Mucosa of descending colon (tissue), 3 donors: ENCODE measurements at regions not wholly inside any gene's neighbourhood (a gene's known extent, or its start where the extent isn't known, plus 50 kb on each side); places are given as distances from the start of the nearest gene placed in this dataset.
"Not testable (repeated sequence)": the region's sequence is repeated elsewhere in the genome, so short reads cannot be mapped to it uniquely, and the experiment has no call there.

ENCODE experiments used
- ATAC-seq: fragments of 200-7000 bp; cut with Tn5 transposase; one replicate; pipeline ENCODE4 v1.9.1; 2020; ENCODE audit warnings: mild to moderate bottlenecking, moderate library complexity
- DNase-seq, 3 donors: peaks; one replicate each; pipeline ENCODE4 v3.0.0-alpha.2; 2020
- H3K36me3 ChIP-seq: fragments of 200-600 bp; one replicate; pipeline ENCODE4 v1.8.0; 2021; ENCODE audit warnings: low read depth, mild to moderate bottlenecking
- H3K4me1 ChIP-seq: fragments of 200-600 bp; one replicate; pipeline ENCODE4 v1.8.0; 2021; ENCODE audit warnings: low read depth, mild to moderate bottlenecking
- H3K4me3 ChIP-seq: fragments of 200-600 bp; one replicate; pipeline ENCODE4 v1.8.0; 2021; ENCODE audit warnings: mild to moderate bottlenecking
- H3K9me3 ChIP-seq: fragments of 200-600 bp; one replicate; pipeline ENCODE4 v1.8.0; 2021; ENCODE audit warnings: mild to moderate bottlenecking
- intact Hi-C, 2 donors: fragments of 100-400 bp; cut with DNase I in 1 of 2; cut with micrococcal nuclease in 1 of 2; formaldehyde crosslinking; loops; one replicate each; pipeline versions ENCODE4 v1.11.0 to v1.11.1; 2022; cut with DNase I, micrococcal nuclease
- TF ChIP-seq, protein P1 (sequence below): fragments of 200-600 bp; IDR thresholded peaks from one replicate; pipeline ENCODE4 v1.8.0; 2022; ENCODE audit warnings: antibody characterized with exemption, mild to moderate bottlenecking
- donor health status: DM: no; HTN: no; CAD: no; lungs with moderate emphysema.
- donor health status: DM: no; HTN: no; CAD: no.
- donor health status: DM: no; HTN: yes; CAD: no.

DNA sequence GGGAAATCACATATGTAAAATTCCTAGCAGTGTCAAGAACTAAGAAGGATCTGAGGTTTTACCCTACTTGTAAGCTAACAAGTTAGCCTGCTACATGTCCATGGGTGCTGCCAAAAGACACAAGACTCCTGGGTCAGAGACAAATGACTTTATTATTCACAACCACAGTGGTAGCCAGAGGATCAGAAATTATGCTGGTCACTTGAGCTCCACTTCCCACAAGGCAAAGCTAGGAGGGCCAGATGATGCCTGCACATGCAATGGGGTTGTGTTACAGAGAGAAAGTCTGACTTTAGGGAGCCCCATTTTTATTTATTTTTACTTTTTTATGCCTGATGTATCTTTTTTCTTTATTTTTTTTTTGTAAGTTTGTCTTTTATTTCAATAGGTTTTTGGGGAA is 136.8 kb downstream of the S1PR1 start:
- H3K4me1 ChIP-seq = no peaks in the 10 kb centered on the region
- no peak overlapping the region for H3K4me3 ChIP-seq
- ATAC-seq (no peak), DNase-seq (no peak)
- no peaks in the 10 kb centered on the region for H3K9me3 ChIP-seq
- intact Hi-C loops = no loop called here
- no peaks in the 10 kb centered on the region for H3K36me3 ChIP-seq
- TF ChIP-seq, protein P1, sequence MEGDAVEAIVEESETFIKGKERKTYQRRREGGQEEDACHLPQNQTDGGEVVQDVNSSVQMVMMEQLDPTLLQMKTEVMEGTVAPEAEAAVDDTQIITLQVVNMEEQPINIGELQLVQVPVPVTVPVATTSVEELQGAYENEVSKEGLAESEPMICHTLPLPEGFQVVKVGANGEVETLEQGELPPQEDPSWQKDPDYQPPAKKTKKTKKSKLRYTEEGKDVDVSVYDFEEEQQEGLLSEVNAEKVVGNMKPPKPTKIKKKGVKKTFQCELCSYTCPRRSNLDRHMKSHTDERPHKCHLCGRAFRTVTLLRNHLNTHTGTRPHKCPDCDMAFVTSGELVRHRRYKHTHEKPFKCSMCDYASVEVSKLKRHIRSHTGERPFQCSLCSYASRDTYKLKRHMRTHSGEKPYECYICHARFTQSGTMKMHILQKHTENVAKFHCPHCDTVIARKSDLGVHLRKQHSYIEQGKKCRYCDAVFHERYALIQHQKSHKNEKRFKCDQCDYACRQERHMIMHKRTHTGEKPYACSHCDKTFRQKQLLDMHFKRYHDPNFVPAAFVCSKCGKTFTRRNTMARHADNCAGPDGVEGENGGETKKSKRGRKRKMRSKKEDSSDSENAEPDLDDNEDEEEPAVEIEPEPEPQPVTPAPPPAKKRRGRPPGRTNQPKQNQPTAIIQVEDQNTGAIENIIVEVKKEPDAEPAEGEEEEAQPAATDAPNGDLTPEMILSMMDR = no peak

DNA sequence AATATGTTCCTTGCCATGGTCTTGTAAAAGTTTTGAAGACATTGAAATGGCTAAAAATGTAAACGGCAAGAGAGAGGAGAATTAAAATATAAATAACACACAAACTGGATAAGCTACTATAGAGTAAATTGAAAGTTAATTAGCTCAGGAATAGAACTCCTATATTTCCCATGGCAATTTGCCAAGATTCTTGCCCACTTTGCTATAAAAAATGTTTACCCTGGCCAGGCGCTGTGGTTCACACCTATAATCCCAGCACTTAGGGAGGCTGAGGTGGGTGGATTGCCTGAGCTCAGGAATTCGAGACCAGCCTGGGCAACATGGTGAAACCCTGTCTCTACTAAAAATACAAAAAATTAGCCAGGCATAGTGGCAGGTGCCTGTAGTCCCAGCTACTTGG is 138.6 kb downstream of the S1PR1 start:
- H3K36me3 ChIP-seq, H3K4me1 ChIP-seq, H3K9me3 ChIP-seq, ATAC-seq, intact Hi-C loops, DNase-seq, H3K4me3 ChIP-seq: not testable (repeated sequence)

DNA sequence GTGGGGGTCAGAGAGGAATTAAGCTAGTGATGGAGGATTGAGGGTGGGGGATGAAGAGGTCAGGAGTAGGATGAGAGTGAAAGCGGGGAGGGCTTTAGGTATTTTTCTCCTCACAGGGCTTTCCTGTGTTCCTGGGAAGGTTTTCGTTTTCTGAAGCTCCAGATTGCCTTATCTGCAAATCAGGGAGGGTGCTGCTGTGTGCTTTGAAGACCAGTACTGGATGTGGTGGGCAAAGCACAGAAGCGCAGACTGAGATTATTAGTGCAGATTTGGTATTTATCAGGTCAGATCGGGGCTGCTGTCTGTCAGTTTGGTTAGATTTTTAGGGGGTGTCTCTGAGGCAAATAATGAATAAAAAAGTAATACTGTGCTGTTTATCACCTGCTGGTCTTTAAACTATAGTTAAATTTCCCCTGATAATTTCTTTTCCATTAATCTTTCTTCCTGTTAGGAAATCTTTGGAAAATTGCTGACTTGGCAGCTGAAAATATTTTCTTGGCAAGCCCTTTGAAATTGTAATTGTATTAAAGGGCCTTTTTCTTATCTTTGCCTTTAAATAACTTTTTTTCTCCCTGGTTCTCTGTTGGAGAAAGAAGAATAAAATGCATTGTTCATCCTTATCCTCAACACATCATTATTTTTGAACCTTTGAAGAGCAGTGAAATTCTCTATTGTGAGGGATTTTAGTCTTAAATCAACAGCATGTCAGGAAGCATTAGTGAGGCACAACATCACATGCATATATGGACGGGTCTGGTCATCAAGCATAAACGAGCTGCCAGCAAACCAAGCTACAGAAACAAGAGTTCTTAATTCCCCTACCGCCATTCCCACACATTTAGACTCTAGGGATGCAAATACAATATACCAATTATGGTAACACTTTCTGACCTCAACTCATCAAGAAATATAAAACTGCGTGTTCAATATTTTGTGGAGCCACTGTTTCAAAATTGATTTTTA is 139.6 kb downstream of the S1PR1 start:
- TF ChIP-seq, protein P1 = no peak
- Histone ChIP-seq H3K4me3 (no peak overlapping the region), H3K4me1 (no peaks in the 10 kb centered on the region), H3K9me3 (no peaks in the 10 kb centered on the region), H3K36me3 (no peaks in the 10 kb centered on the region)
- intact Hi-C loops = no loop called here
- no peak for DNase-seq
- ATAC-seq = no peak

DNA sequence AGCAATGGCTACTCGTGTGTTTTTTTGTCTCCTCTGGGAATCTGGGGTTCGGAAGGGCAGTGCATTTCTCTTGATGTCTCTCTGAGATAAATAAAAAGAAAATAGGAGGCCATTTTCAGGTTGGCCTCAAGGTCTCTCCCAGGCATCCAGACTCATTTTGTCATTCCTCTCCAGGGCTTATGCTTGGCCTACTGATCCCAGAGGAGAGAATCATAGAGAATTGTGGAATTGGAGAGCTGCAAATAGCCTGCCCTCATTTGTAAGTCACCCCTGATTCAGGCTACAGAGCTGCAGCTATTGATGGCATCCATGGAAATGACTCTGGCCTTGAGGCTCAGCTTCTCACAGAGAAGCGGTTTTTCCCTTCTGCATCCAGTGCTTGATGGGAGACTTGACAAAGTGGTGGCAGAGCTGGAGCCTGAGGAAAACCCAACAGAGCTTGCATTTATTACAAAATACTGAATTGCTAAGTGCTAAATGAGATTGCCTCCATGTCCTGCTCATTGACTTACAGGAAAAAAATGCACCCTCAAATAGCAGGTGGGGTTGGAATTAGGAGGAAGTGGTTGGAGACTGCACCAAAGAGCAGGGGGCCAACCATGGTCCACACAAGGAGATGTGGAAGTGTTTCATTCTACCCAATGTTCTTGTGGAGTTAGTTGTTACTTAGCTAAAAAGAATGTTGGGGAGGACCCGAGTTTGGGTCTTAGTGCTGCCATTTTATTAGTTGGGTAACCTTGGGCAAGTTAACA is 140.4 kb downstream of the S1PR1 start:
- ATAC-seq (no peak), DNase-seq (no peak)
- TF ChIP-seq, protein P1 = no peak
- intact Hi-C loops = no loop called here
- Histone ChIP-seq H3K36me3 (no peaks in the 10 kb centered on the region), H3K9me3 (no peaks in the 10 kb centered on the region), H3K4me3 (no peak overlapping the region), H3K4me1 (no peaks in the 10 kb centered on the region)

DNA sequence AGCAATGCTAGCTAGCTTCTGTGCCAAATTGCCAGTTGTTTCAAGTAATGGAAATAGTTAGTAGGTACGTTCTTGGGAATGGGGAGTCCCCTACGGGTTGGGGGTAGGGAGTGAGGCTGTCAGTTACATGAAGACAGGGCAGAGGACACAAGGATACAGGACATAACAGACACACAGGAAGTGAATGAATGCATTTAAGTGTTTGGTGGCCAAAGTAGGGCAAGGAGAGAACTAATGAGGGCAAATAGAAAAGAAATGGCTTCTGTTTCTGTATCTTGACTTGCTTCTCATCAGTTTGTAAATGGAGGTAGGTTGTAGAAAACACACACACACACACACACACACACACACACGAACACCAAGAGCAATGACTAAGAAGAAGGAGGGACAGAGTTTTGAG is 142.2 kb downstream of the S1PR1 start:
- TF ChIP-seq, protein P1 = no peak
- H3K4me1 ChIP-seq = no peaks in the 10 kb centered on the region

DNA sequence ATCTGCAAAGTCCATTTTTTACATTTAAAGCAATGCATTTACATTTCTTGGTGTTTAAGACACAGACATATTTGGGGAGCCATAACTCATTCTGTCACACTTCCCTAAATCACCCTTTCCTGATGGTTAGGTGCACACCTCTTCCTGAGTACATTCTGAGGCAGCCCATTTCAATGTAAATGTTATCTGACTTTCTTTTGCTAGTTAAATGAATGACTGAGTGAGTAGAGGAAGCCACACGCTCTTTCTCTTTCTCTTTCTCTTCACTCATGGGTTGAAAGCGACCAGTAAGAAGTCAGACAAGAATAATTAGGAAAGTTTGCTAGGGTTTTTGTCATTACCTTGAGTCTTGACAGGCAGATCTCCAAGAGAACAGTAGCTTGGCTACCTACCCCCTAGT is 143.1 kb downstream of the S1PR1 start:
- no peak overlapping the region for H3K4me3 ChIP-seq
- no peaks in the 10 kb centered on the region for H3K9me3 ChIP-seq
- no peaks in the 10 kb centered on the region for H3K4me1 ChIP-seq
- TF ChIP-seq, protein P1 = no peak
- DNase-seq (no peak), ATAC-seq (no peak)
- no peaks in the 10 kb centered on the region for H3K36me3 ChIP-seq
- intact Hi-C loops = no loop called here

More for the DNA sequence above, 142.2 kb downstream of the S1PR1 start:
- intact Hi-C loops = no loop called here
- ATAC-seq (no peak), DNase-seq (no peak)
- Histone ChIP-seq H3K9me3 (no peaks in the 10 kb centered on the region), H3K36me3 (no peaks in the 10 kb centered on the region), H3K4me3 (no peak overlapping the region)
